SK-N-SH (cell line): ENCODE measurements at regions not wholly inside any gene's neighbourhood (a gene's known extent, or its start where the extent isn't known, plus 50 kb on each side); places are given as distances from the start of the nearest gene placed in this dataset.

ENCODE experiments used
- CTCF ChIP-seq: fragments of 200-600 bp; sonication (generic); IDR thresholded peaks from 2 replicates; pipeline ENCODE4 v1.6.1; 2017; ENCODE audit warnings: antibody characterized with exemption, mild to moderate bottlenecking, moderate library complexity
- EP300 ChIP-seq, 2 experiments: IDR thresholded peaks; 2 replicates each; pipeline versions ENCODE4 v1.4.0 to v1.6.1; 2012; ENCODE audit warnings: borderline replicate concordance in 1 of 2, low read depth in 1 of 2, low read length in 1 of 2
- EZH2phosphoT487 ChIP-seq: fragments of 200-600 bp; sonication (generic); IDR thresholded peaks from 2 replicates; pipeline ENCODE4 v1.6.1; 2017; ENCODE audit warnings: low read depth, mixed run types, mild to moderate bottlenecking, antibody characterized with exemption, moderate library complexity, borderline replicate concordance
- IRF3 ChIP-seq: fragments of 150-350 bp; IDR thresholded peaks from 2 replicates; pipeline ENCODE4 v1.6.1; 2016; ENCODE audit warnings: mild to moderate bottlenecking, low read depth, low read length
- MAX ChIP-seq: IDR thresholded peaks from 2 replicates; pipeline ENCODE4 v1.4.0; 2012; ENCODE audit warnings: low read depth
- POLR2AphosphoS5 ChIP-seq: IDR thresholded peaks from 2 replicates; pipeline ENCODE4 v1.6.1; 2012; ENCODE audit warnings: low read depth, low read length
- USF1 ChIP-seq: IDR thresholded peaks from 2 replicates; pipeline ENCODE4 v1.4.0; 2012; ENCODE audit warnings: low read depth, borderline replicate concordance

GRCh38 chr9:108105885-108106284, 616.3 kb upstream of the KLF4 start:
- TF ChIP-seq IRF3 = no peak
- TF ChIP-seq CTCF = no peak
- no peak for TF ChIP-seq EZH2phosphoT487
- no peak for TF ChIP-seq POLR2AphosphoS5
- TF ChIP-seq USF1 = no peak
- no peak for TF ChIP-seq EP300 (IDR thresholded peaks at IDR 0.05; ENCODE audit: borderline replicate concordance in 1 of 2, low read depth in 1 of 2, low read length in 1 of 2)
- no peak for TF ChIP-seq MAX
